DND-41 (cell line): ENCODE measurements at regions not wholly inside any gene's neighbourhood (a gene's known extent, or its start where the extent isn't known, plus 50 kb on each side); places are given as distances from the start of the nearest gene placed in this dataset.

ENCODE experiments used
- ATAC-seq: fragments of 200-7000 bp; cut with Tn5 transposase; 3 replicates; pipeline ENCODE4 v1.9.1; 2021; ENCODE audit warnings: low read depth; ENCODE audit not compliant: insufficient read depth
- DNase-seq: peaks from one replicate; pipeline ENCODE4 v3.0.0-alpha.2; 2020
- H2AFZ ChIP-seq: 2 replicates; pipeline ENCODE4 v1.6.0; 2012; ENCODE audit warnings: low read depth, low read length
- H3K27ac ChIP-seq: 2 replicates; pipeline ENCODE4 v1.5.1; 2012; ENCODE audit warnings: low read length, inconsistent platforms
- H3K27me3 ChIP-seq: fragments of 200-600 bp; sonication (generic); 2 replicates; pipeline ENCODE4 v1.6.0; 2012; ENCODE audit warnings: low read length, mild to moderate bottlenecking, inconsistent platforms; ENCODE audit not compliant: insufficient read depth, poor library complexity
- H3K36me3 ChIP-seq: 2 replicates; pipeline ENCODE4 v1.5.1; 2012; ENCODE audit warnings: low read length, inconsistent platforms; ENCODE audit not compliant: insufficient read depth
- H3K4me1 ChIP-seq: 2 replicates; pipeline ENCODE4 v1.5.1; 2012; ENCODE audit warnings: mild to moderate bottlenecking, low read length; ENCODE audit not compliant: insufficient read depth
- H3K4me2 ChIP-seq: 2 replicates; pipeline ENCODE4 v1.6.0; 2012; ENCODE audit warnings: mild to moderate bottlenecking, moderate library complexity, low read length, inconsistent platforms; ENCODE audit not compliant: insufficient read depth
- H3K4me3 ChIP-seq, 2 experiments: fragments of 200-600 bp in 1 of 2; shearing (Covaris generic) in 1 of 2; 2 replicates each; pipeline ENCODE4 v1.5.1; 2012 to 2016; ENCODE audit warnings: inconsistent platforms in 2 of 2, low read length in 2 of 2, mild to moderate bottlenecking in 2 of 2, low read depth in 1 of 2, moderate library complexity in 1 of 2
- H3K79me2 ChIP-seq: 2 replicates; pipeline ENCODE4 v1.6.0; 2012; ENCODE audit warnings: low read length, inconsistent platforms; ENCODE audit not compliant: insufficient read depth
- H3K9ac ChIP-seq: 2 replicates; pipeline ENCODE4 v1.6.0; 2012; ENCODE audit warnings: low read depth, mild to moderate bottlenecking, inconsistent platforms, low read length, moderate library complexity
- H3K9me3 ChIP-seq: 2 replicates; pipeline ENCODE4 v1.5.1; 2012; ENCODE audit warnings: low read length, moderate library complexity, mild to moderate bottlenecking, inconsistent platforms; ENCODE audit not compliant: insufficient read depth, severe bottlenecking
- H4K20me1 ChIP-seq: 2 replicates; pipeline ENCODE4 v1.6.0; 2012; ENCODE audit warnings: low read length; ENCODE audit not compliant: insufficient read depth
- CTCF ChIP-seq: IDR thresholded peaks from 2 replicates; pipeline ENCODE4 v1.5.1; 2012; ENCODE audit warnings: borderline replicate concordance, low read length, moderate library complexity, mild to moderate bottlenecking; ENCODE audit not compliant: poor library complexity, severe bottlenecking; ENCODE audit errors: extremely low read depth
- EZH2 ChIP-seq: IDR thresholded peaks from 3 replicates; pipeline ENCODE4 v1.6.1; 2012; ENCODE audit warnings: borderline replicate concordance, low read depth, mild to moderate bottlenecking, moderate library complexity, low read length, inconsistent platforms; ENCODE audit not compliant: severe bottlenecking

GRCh38 chr9:13580131-13580530 lies 300.6 kb upstream of the MPDZ start:
- Histone ChIP-seq H3K4me1 (no peaks in the 10 kb centered on the region), H3K36me3 (no peaks in the 10 kb centered on the region), H3K79me2 (no peaks in the 10 kb centered on the region), H3K27ac (no peak overlapping the region), H3K27me3 (no peaks in the 10 kb centered on the region), H3K9me3 (no peaks in the 10 kb centered on the region), H3K4me3 (no peak overlapping the region), H3K9ac (no peak overlapping the region), H3K4me2 (no peak overlapping the region), H4K20me1 (no peaks in the 10 kb centered on the region), H2AFZ (no peak overlapping the region)
- no peak for TF ChIP-seq EZH2
- TF ChIP-seq CTCF: no peak
- ATAC-seq (no peak), DNase-seq (no peak)

GRCh38 chr9:13576101-13576500 lies 296.6 kb upstream of the MPDZ start:
- Histone ChIP-seq H3K4me2 (no peak overlapping the region), H3K36me3 (no peaks in the 10 kb centered on the region), H3K79me2 (no peaks in the 10 kb centered on the region), H3K9me3 (no peaks in the 10 kb centered on the region), H2AFZ (no peak overlapping the region), H4K20me1 (no peaks in the 10 kb centered on the region), H3K9ac (no peak overlapping the region), H3K4me3 (no peak overlapping the region), H3K27ac (no peak overlapping the region), H3K27me3 (no peaks in the 10 kb centered on the region), H3K4me1 (no peaks in the 10 kb centered on the region)
- ATAC-seq (no peak), DNase-seq (no peak)
- TF ChIP-seq EZH2 (no peak), CTCF (no peak)

- no peak overlapping the region for H3K4me2 ChIP-seq
- no peak overlapping the region for H2AFZ ChIP-seq
- no peak overlapping the region for H3K4me3 ChIP-seq
- no peaks in the 10 kb centered on the region for H4K20me1 ChIP-seq
- no peak overlapping the region for H3K27ac ChIP-seq
- H3K9me3 ChIP-seq: no peaks in the 10 kb centered on the region
- H3K9ac ChIP-seq: no peak overlapping the region
- no peaks in the 10 kb centered on the region for H3K27me3 ChIP-seq
- no peak for TF ChIP-seq EZH2
- TF ChIP-seq CTCF: no peak
- DNase-seq: no peak
- no peaks in the 10 kb centered on the region for H3K79me2 ChIP-seq
- ATAC-seq: no peak
- no peaks in the 10 kb centered on the region for H3K4me1 ChIP-seq
- no peaks in the 10 kb centered on the region for H3K36me3 ChIP-seq
Observed at GRCh38 chr9:13575558-13575957, 296.1 kb upstream of the MPDZ start.
